NCI-H1105 treated with DMSO at 0.1 percent for 48 hours (cell line): ENCODE measurements at regions not wholly inside any gene's neighbourhood (a gene's known extent, or its start where the extent isn't known, plus 50 kb on each side); places are given as distances from the start of the nearest gene placed in this dataset.

Experiments
- DNase-seq: peaks from one replicate; lab custom pipeline; 2025; lab: John Stamatoyannopoulos, UW

GRCh38 chr10:107814865-107815487 is 650.5 kb upstream of the SORCS1 start:
- DNase-seq = peak; percentile 19

GRCh38 chr10:107813451-107814162 is 649.1 kb upstream of the SORCS1 start:
- no peak for DNase-seq

DNA sequence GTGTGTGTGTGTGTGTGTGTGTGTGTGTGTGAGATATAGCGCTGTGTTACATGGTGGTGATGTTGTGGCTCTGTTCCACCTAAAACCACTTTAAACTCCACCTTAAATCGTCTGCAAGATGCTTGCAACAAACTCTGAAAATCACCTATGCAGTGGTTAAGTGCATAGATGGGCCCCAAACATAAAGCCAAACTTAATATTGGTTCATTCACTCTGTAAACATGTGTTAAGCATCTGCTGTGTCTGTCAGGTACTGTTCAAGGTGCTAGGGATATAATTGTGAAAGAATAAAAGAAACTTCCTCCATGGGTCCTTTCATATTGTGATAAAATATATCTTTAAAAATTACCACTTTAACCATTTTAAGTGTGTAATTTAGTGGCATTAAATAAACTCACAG is 645.4 kb upstream of the SORCS1 start:
- DNase-seq = no peak

GRCh38 chr10:107807836-107808235 is 643.3 kb upstream of the SORCS1 start:
- no peak for DNase-seq

- no peak for DNase-seq
Measured at GRCh38 chr10:107806026-107806425, 641.5 kb upstream of the SORCS1 start.

DNA sequence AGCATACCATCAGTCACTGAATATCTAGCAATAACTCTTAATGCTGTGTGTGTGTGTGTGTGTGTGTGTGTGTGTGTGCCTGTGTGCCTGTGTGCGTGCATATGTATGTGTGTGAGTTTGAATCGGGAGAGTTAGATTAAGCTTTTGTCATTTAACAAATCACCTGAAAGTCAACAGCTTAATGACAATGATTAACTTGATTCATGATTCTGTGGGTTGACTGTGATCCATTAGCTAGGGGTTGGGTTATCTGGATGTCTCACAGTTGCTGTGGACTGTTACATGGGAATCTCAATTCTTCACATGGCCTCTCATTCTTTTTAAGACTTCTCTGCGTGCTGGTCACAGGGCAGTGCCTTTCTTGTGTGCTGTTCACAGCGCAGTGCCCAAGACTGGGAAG is 639.0 kb upstream of the SORCS1 start:
- DNase-seq = no peak

- DNase-seq = no peak
Measured at GRCh38 chr10:107800061-107800460, 635.6 kb upstream of the SORCS1 start.

DNA sequence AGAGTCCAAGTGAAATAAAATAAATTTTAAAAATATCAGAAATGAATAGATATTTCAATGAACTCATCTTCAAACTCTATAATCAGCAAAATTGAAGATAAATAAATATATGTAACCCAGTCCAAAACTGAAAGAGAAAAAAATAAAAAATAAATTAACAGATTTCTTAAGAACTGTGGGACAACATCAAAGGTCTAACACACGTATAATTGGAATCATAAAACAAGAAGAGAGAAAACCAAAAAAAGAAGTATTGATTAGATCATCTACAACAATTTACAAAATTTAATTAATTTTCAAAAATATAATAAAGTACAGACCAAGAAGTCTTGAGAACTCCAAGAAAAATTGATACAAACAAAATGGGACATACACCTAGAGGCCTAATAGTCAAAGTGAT is 625.8 kb upstream of the SORCS1 start:
- DNase-seq = no peak

GRCh38 chr10:107771066-107771465 is 606.6 kb upstream of the SORCS1 start:
- no peak for DNase-seq

DNA sequence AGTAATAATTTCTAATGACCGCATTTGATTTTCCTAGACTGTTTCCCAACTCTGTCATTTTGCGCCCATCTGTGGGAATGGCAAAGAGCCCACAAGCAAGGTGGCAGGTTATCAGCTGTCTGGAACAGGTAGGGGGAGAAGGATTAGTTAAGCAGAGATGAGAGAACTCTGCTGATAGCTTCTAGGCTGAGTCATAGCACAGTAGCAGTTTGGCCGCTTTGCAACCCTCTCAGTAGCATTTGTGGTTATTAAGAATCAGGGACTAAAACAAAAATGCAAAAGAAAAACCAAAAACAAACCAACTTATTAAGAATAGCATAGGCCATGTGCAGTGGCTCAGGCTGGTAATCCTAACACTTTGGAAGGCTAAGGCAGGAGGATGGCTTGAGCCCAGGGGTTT is 602.7 kb upstream of the SORCS1 start:
- no peak for DNase-seq

DNA sequence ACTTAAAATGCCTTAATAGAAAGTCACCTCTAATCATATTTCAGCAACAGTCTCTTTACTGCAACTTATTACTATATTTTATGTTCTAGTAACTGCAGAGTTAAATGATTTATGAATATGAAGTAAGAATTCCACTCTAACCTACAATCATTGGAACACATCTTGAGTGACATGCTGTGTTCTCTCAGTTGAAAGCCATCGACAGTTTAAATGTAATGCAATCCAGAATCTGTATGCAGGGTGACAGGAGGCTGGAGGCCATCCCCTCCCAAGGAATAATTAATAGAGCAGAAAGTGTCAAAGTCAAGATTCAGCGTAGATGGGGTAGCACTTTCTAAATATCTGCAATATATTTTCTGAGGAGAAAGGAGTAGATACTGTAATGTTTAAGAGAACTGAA is 590.3 kb upstream of the SORCS1 start:
- DNase-seq = no peak

DNA sequence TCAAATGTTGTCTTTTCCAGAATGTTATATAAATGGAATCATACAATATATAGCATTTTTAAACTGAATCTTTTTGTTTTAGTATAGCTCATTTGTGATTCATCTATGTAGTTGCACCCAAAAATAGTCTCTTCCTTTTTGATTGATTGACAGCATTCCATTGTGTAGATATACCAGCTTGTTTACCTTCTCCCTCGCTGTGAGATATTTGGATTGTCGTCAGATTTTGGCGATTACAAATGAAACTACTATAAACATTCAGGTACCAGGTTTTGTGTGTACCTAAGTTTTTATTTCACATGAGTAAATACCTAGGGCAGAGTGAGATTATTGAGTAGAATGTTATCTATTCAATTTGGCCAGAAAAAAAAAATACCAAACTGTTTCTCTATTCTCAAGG is 584.7 kb upstream of the SORCS1 start:
- no peak for DNase-seq

DNA sequence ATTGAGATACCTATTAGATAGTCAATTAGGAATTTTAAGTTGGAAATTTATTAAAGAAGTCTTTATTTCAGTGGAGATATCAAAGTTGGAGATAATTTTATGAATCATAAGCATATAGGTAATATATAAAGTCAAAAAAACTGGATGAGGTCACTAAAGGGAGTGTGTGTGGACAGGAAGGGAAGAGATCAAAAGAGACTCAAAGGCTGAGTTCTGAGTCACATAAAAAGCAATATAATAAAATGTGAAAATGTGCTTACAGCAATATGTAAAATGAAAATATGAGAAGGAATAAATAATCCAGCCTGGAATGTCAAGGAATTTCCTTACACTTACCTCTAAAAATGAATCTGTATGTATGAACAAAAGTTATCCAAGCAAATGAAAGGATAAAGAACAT is 583.3 kb upstream of the SORCS1 start:
- no peak for DNase-seq

GRCh38 chr10:107741971-107742370 is 577.5 kb upstream of the SORCS1 start:
- DNase-seq = no peak

GRCh38 chr10:107740962-107741690 is 576.6 kb upstream of the SORCS1 start:
- no peak for DNase-seq

DNA sequence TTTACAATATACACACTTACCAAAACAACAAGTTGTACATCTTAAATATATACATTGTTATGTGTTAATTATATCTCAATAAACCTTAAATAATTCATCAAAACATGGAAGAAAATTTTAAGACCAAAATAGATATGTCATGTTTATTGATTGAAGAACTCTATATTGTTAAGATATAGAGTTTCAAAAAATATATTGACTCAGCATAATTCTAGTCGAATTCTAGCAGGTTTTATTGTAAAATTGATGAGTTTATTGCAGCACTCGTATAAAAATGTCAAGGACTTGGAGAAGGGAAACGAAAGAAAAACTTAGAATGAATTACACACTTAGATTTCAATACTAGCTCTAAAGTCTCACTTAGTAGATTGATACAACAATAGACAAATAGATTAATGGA is 575.4 kb upstream of the SORCS1 start:
- DNase-seq = no peak

DNA sequence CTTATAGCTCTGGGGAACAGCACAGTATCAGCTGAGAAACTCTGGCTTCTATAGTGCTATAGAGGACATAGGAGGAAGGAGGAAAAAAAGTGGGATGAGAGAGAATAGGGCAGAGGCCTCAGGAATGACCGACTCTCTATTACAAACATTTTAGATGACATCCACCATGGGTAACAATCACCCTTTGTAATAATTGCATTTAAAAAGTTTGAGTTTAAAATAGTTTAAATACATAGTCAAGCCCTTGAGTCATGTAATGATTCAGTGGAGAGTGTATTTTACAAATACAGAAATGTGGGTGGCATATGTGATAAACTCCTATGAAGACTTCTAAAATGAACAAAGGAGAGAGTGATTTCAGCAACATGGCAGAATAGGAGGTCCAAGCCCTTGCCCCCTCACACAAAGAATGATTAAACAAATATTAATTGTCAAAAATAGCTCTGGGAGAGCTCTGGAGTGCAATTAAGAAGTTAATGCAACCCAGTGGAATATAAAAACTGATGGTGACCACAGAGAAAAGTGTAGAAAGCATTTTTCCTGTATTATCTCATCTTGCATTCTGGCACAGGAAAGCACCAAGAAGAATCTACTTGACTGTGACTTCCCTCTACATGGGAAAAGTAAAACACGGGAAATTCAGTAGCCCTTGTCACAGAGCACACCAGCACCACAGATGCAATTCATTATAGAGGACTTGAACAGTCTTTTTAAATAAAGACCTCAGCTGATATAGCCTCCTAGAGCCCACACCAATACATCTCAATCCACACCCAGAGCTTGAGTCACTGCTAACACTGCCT is 569.0 kb upstream of the SORCS1 start:
- DNase-seq = no peak

DNA sequence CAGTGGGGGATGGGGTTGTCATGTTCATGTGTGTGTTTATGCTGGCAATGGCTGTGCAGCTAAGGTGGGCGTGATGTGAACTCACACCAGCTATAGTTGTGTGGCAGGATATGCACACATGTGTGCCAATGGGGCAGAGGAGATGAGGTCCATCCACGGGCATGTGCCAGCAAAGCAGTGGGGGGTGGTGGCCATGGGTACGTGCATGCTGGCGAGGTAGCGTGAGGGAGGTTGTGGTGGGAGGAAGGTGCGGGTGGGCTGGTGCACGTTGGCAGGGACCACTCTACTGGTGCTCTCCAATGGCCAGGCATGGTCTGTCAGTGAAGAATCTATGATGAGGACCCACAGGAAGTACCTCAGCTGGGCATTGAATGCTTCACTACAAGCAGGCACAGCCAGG is 567.5 kb upstream of the SORCS1 start:
- DNase-seq = no peak

DNA sequence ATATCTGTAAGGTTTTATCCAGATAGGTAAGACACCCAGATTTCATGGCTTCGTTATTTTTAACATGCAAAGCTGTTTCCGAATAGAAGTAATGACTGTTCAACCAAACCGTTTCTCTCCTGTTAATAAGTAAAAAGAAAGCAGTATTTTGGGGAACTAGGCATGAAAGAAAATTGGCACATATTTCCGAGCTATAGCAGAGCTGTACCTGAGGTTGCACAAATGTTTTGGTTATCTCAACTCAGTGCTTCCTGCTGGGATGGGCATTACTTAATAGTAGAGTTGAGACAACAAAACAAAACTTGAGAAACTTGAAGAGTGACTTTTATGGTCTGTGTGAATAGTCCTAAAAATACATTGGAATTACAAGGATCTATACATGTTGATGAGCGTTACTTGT is 564.3 kb upstream of the SORCS1 start:
- DNase-seq = no peak

DNA sequence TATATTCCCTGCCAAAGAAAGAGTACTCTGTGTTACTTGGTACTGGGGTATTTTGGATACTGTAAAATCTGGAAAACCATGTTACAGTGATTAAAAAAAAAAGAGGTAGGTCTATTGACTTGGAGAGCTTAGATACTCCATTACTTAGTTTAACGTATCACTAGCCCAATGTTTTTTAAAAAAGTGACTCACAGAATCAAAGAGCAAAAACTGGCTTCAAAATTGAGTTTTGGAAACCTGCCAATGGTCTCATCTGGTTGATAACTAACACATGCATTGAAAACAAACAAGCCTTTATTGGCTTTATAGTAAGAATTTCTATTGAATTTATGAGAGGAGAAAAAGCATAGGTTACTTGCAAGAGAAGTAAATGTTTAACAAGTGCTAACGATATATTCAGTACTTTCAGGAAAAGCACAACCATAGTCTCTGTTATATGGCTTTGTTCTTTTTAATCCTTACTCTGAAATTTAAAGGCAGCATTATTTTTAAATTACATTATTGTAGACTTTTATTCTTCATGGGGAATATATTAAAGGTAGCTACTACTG is 563.3 kb upstream of the SORCS1 start:
- DNase-seq = peak; percentile 23

- DNase-seq = no peak
Measured at GRCh38 chr10:107718864-107719263, 554.4 kb upstream of the SORCS1 start.

DNA sequence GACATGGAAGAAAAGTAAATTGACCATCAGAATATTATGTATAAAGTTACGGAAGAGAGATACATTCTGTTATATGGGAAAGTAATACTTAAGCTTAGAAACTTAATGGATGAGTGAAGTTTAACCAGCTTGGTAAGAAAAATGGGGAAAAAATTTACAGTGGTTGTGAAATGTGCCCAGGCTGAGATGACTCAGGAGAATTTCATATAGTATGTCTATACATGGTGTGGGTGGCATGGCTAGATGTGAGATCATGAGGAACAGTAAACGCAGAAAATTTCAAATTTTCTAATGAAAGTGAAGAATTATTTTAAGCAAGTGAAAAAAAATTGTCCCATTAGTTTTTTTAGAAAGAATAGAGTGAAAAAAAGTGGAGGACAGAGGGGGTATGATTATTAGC is 552.5 kb upstream of the SORCS1 start:
- DNase-seq = no peak
